ENCODE measurements at regions not wholly inside any gene's neighbourhood (a gene's known extent, or its start where the extent isn't known, plus 50 kb on each side); places are given as distances from the start of the nearest gene placed in this dataset.

- DNase-seq (ENCODE audit: low read depth) = no peak
- no peak for TF ChIP-seq CTCF (IDR thresholded peaks at IDR 0.05; ENCODE audit: insufficient read depth, low read length, severe bottlenecking)
- Histone ChIP-seq H3K4me3 (ENCODE audit: low read depth, low read length) (no peak overlapping the region), H3K36me3 (ENCODE audit: control insufficient read depth, insufficient read depth, low read length) (no peaks in the 10 kb centered on the region), H3K27me3 (ENCODE audit: control insufficient read depth, insufficient read depth, low read length) (no peaks in the 10 kb centered on the region)
- no peak for FAIRE-seq
Observed at GRCh38 chr1:4585705-4586104, 68.7 kb upstream of the AJAP1 start.

- Histone ChIP-seq H3K36me3 (ENCODE audit: control insufficient read depth, insufficient read depth, low read length) (no peaks in the 10 kb centered on the region), H3K4me3 (ENCODE audit: low read depth, low read length) (no peak overlapping the region), H3K27me3 (ENCODE audit: control insufficient read depth, insufficient read depth, low read length) (no peaks in the 10 kb centered on the region)
- DNase-seq (ENCODE audit: low read depth) = no peak
- no peak for FAIRE-seq
- no peak for TF ChIP-seq CTCF (IDR thresholded peaks at IDR 0.05; ENCODE audit: insufficient read depth, low read length, severe bottlenecking)
Observed at GRCh38 chr1:4586611-4587160, 67.7 kb upstream of the AJAP1 start.

GRCh38 chr1:4587721-4588120, 66.7 kb upstream of the AJAP1 start:
- TF ChIP-seq CTCF (IDR thresholded peaks at IDR 0.05; ENCODE audit: insufficient read depth, low read length, severe bottlenecking) = no peak
- H3K4me3 ChIP-seq (ENCODE audit: low read depth, low read length) = no peak overlapping the region
- FAIRE-seq (no peak), DNase-seq (ENCODE audit: low read depth) (no peak)
- H3K27me3 ChIP-seq (ENCODE audit: control insufficient read depth, insufficient read depth, low read length) = no peaks in the 10 kb centered on the region
- no peaks in the 10 kb centered on the region for H3K36me3 ChIP-seq (ENCODE audit: control insufficient read depth, insufficient read depth, low read length)

DNA sequence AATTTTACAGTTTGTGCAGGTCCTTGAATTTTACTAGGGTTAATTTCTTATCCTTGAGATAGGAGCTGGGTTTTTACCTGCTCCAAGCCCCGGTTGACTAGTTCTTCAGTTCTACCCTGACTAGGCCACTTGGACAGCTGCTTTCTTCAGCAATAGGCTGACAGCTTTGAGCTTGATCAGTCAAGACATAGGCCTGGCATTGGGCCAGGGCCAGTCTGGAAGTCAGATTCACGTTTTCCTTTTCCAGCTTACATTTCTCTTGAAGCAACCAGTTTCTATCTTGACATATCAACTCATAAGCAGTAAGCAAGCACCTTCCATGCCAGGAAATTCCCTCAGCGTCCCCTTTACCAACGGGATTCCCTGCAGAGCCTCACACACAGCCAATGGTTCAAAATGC, 63.7 kb upstream of the AJAP1 start:
- H3K36me3 ChIP-seq (ENCODE audit: control insufficient read depth, insufficient read depth, low read length) = no peaks in the 10 kb centered on the region
- no peaks in the 10 kb centered on the region for H3K27me3 ChIP-seq (ENCODE audit: control insufficient read depth, insufficient read depth, low read length)
- FAIRE-seq = no peak
- no peak for TF ChIP-seq CTCF (IDR thresholded peaks at IDR 0.05; ENCODE audit: insufficient read depth, low read length, severe bottlenecking)
- no peak for DNase-seq (ENCODE audit: low read depth)
- no peak overlapping the region for H3K4me3 ChIP-seq (ENCODE audit: low read depth, low read length)

DNA sequence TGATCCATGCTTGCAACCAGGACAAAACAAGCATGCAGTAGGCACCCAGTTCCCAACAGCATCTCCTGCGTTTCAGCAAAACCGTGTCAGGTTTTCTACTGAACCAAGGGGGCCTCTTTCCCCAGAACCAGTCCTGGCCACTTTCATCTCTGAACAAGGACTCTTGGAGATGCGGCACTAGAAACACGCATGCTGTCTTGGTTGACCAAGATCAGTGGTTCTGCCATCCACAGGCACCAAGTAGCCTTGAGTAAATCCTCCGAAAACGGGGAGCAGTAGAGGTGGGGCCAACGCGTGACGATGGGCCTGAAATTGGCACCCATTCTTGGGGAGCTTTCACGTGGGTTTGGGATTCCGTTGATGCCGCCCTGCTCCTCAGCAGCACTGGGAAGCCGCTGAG, 62.5 kb upstream of the AJAP1 start:
- no peak for TF ChIP-seq CTCF (IDR thresholded peaks at IDR 0.05; ENCODE audit: insufficient read depth, low read length, severe bottlenecking)
- DNase-seq (ENCODE audit: low read depth) (no peak), FAIRE-seq (no peak)
- H3K4me3 ChIP-seq (ENCODE audit: low read depth, low read length) = no peak overlapping the region
- H3K36me3 ChIP-seq (ENCODE audit: control insufficient read depth, insufficient read depth, low read length) = no peaks in the 10 kb centered on the region
- H3K27me3 ChIP-seq (ENCODE audit: control insufficient read depth, insufficient read depth, low read length) = no peaks in the 10 kb centered on the region

GRCh38 chr1:4593106-4593505, 61.3 kb upstream of the AJAP1 start:
- Histone ChIP-seq H3K4me3 (ENCODE audit: low read depth, low read length) (no peak overlapping the region), H3K27me3 (ENCODE audit: control insufficient read depth, insufficient read depth, low read length) (no peaks in the 10 kb centered on the region), H3K36me3 (ENCODE audit: control insufficient read depth, insufficient read depth, low read length) (no peaks in the 10 kb centered on the region)
- DNase-seq (ENCODE audit: low read depth) = no peak
- no peak for TF ChIP-seq CTCF (IDR thresholded peaks at IDR 0.05; ENCODE audit: insufficient read depth, low read length, severe bottlenecking)
- no peak for FAIRE-seq
